ENCODE measurements at regions not wholly inside any gene's neighbourhood (a gene's known extent, or its start where the extent isn't known, plus 50 kb on each side); places are given as distances from the start of the nearest gene placed in this dataset.

DNA sequence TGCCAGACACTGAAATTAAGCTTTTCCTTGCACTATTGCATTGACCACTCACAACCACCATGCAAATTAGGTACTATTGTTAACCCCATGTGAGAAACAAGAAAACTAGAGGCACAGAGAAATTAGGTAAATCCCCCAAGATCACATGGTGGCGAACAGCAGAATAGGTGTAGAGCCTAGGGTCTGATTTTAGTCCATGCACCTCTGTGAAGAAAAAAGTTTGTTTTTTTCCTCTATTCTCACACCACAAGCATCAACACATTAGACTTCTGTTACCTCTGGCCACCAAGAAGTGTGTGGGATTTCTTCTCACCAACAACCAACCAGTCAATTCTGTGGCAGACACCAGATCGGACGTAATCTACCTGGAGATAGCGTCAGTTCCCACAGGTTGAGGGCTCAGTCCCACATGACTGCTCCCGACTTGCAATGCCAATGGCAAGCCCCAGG, 391.9 kb downstream of the COG6 start:
- ChIA-PET POLR2A (no interaction called here), RAD21 (ENCODE audit: unreplicated experiment) (interaction anchor here (1.7 to 1.9 kb wide), 2 partner anchors 12 to 14 kb away, joined by 6 to 8 read pairs; no protein-coding TSS in a partner anchor), CTCF (interaction anchor here (1.3 kb wide), 1 partner anchor 13 kb away, joined by 3 read pairs; no protein-coding TSS in a partner anchor), SMC1A (ENCODE audit: uncharacterized antibody, unreplicated experiment) (interaction anchor here (1.0 to 1.9 kb wide), 5 partner anchors 10 to 22 kb away, joined by 3 to 22 read pairs (median 3); no protein-coding TSS in a partner anchor)
- Histone ChIP-seq H3K4me3 (no peak overlapping the region), H4K20me1 (ENCODE audit: control insufficient read depth, insufficient read depth) (no peaks in the 10 kb centered on the region), H3K4me2 (ENCODE audit: control insufficient read depth, insufficient read depth) (peak overlapping the region; percentile 26; the same call in 1 of the 2 replicates), H3K27me3 (replicated peaks in 1 of 2; ENCODE audit: control insufficient read depth in 2 of 2, insufficient read depth in 2 of 2, low read length in 1 of 2) (peaks cover 0 to 2% of the 10 kb centered on the region in 2 experiments; a peak in 1 of 4 replicates), H2AFZ (ENCODE audit: control insufficient read depth, low read depth, low read length) (no peak overlapping the region), H3K9me3 (replicated peaks; ENCODE audit: control insufficient read depth, insufficient read depth, low read length) (no peaks in the 10 kb centered on the region; the same call in 2 of the 3 replicates), H3K79me2 (ENCODE audit: control insufficient read depth, insufficient read depth, low read length) (no peaks in the 10 kb centered on the region), H3K9ac (ENCODE audit: control insufficient read depth, insufficient read depth, low read length) (no peak overlapping the region), H3K36me3 (ENCODE audit: control insufficient read depth in 2 of 2, insufficient read depth in 2 of 2, low read length in 1 of 2) (no peaks in the 10 kb centered on the region), H3K4me1 (ENCODE audit: control insufficient read depth, insufficient read depth, low read length) (peaks cover 11% of the 10 kb centered on the region; the same call in 1 of the 2 replicates), H3K27ac (ENCODE audit: control insufficient read depth, insufficient read depth) (peak overlapping the region; percentile 53; the same call in 1 of the 2 replicates)
- no TSS peak for BruUV-seq (replicated peaks)
- in situ Hi-C loops (cut with MboI) (no loop called here), intact Hi-C loops (cut with micrococcal nuclease; ENCODE audit: unreplicated experiment) (loop anchor here (1.0 kb wide), 2 partner anchors 12 to 21 kb away; no protein-coding TSS in a partner anchor)
- peak; percentile 89 for ATAC-seq
- 0% methylated on average over 5 of the region's 5 CpGs for WGBS (ENCODE audit: insufficient coverage, insufficient replicate concordance, low lambda C conversion rate, missing lambda C conversion rate)
- DNase-seq (ENCODE audit: low read depth, low spot score): peak; percentile 96
- FAIRE-seq: peak; percentile 97
- TF ChIP-seq TARDBP (IDR thresholded peaks at IDR 0.05; ENCODE audit: borderline replicate concordance) (no peak), MTA3 (IDR thresholded peaks at IDR 0.05; ENCODE audit: borderline replicate concordance, low read length) (0 out of 2 replicates have a peak, but pooled peaks have one; percentile 41), POLR2AphosphoS5 (IDR thresholded peaks at IDR 0.05; ENCODE audit: low read length) (no peak), ETV6 (conservative IDR thresholded peaks at IDR 0.05 in 1 of 2, IDR thresholded peaks at IDR 0.05 in 1 of 2; ENCODE audit: borderline replicate concordance in 1 of 2, low read depth in 1 of 2) (no peak), GABPA (IDR thresholded peaks at IDR 0.05; ENCODE audit: low read depth) (no peak), MXI1 (IDR thresholded peaks at IDR 0.05; ENCODE audit: low read depth, low read length) (peak; percentile 59; the same call in 1 of the 2 replicates), SUPT20H (IDR thresholded peaks at IDR 0.05; ENCODE audit: borderline replicate concordance, control insufficient read depth, low read depth, low read length) (no peak), KLF5 (IDR thresholded peaks at IDR 0.05; ENCODE audit: partially characterized antibody) (peak; percentile 15), EP300 (IDR thresholded peaks at IDR 0.05; ENCODE audit: borderline replicate concordance in 1 of 2, control insufficient read depth in 1 of 2, low read depth in 2 of 2, low read length in 2 of 2) (peak; percentile 53 to 70; a peak in 2 of 4 replicates), RBBP5 (conservative IDR thresholded peaks at IDR 0.05) (no peak), BHLHE40 (IDR thresholded peaks at IDR 0.05; ENCODE audit: borderline replicate concordance in 1 of 2, low read depth in 2 of 2, low read length in 1 of 2) (peak; percentile 9 to 59; a peak in 2 of 4 replicates), POU2F2 (IDR thresholded peaks at IDR 0.05; ENCODE audit: borderline replicate concordance, low read depth, low read length) (peak; percentile 98), HDGF (IDR thresholded peaks at IDR 0.05) (no peak), RUNX3 (IDR thresholded peaks at IDR 0.05; ENCODE audit: low read length) (peak; percentile 65), EZH2 (IDR thresholded peaks at IDR 0.05; ENCODE audit: borderline replicate concordance, control insufficient read depth, low read depth, low read length) (no peak), ZBTB33 (IDR thresholded peaks at IDR 0.05) (no peak)
- TF ChIP-seq, protein P1, sequence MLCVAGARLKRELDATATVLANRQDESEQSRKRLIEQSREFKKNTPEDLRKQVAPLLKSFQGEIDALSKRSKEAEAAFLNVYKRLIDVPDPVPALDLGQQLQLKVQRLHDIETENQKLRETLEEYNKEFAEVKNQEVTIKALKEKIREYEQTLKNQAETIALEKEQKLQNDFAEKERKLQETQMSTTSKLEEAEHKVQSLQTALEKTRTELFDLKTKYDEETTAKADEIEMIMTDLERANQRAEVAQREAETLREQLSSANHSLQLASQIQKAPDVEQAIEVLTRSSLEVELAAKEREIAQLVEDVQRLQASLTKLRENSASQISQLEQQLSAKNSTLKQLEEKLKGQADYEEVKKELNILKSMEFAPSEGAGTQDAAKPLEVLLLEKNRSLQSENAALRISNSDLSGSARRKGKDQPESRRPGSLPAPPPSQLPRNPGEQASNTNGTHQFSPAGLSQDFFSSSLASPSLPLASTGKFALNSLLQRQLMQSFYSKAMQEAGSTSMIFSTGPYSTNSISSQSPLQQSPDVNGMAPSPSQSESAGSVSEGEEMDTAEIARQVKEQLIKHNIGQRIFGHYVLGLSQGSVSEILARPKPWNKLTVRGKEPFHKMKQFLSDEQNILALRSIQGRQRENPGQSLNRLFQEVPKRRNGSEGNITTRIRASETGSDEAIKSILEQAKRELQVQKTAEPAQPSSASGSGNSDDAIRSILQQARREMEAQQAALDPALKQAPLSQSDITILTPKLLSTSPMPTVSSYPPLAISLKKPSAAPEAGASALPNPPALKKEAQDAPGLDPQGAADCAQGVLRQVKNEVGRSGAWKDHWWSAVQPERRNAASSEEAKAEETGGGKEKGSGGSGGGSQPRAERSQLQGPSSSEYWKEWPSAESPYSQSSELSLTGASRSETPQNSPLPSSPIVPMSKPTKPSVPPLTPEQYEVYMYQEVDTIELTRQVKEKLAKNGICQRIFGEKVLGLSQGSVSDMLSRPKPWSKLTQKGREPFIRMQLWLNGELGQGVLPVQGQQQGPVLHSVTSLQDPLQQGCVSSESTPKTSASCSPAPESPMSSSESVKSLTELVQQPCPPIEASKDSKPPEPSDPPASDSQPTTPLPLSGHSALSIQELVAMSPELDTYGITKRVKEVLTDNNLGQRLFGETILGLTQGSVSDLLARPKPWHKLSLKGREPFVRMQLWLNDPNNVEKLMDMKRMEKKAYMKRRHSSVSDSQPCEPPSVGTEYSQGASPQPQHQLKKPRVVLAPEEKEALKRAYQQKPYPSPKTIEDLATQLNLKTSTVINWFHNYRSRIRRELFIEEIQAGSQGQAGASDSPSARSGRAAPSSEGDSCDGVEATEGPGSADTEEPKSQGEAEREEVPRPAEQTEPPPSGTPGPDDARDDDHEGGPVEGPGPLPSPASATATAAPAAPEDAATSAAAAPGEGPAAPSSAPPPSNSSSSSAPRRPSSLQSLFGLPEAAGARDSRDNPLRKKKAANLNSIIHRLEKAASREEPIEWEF (IDR thresholded peaks at IDR 0.05; ENCODE audit: insufficient replicate concordance, low read depth, low read length): peak; percentile 96
